ENCODE measurements at regions not wholly inside any gene's neighbourhood (a gene's known extent, or its start where the extent isn't known, plus 50 kb on each side); places are given as distances from the start of the nearest gene placed in this dataset.

- no peak for DNase-seq (ENCODE audit: low read depth)
These were observed 402.3 kb upstream of the USP24 start for GRCh38 chr1:55617288-55617982.

GRCh38 chr1:55612988-55613387 is 397.8 kb upstream of the USP24 start:
- no peak for DNase-seq (ENCODE audit: low read depth)

- no peak for DNase-seq (ENCODE audit: low read depth)
These were observed 396.0 kb upstream of the USP24 start for GRCh38 chr1:55611123-55611522.

GRCh38 chr1:55610203-55610602 is 395.0 kb upstream of the USP24 start:
- DNase-seq (ENCODE audit: low read depth), result no peak

GRCh38 chr1:55609630-55610029 is 394.5 kb upstream of the USP24 start:
- DNase-seq (ENCODE audit: low read depth), result no peak

- DNase-seq (ENCODE audit: low read depth), result no peak
These were observed 390.0 kb upstream of the USP24 start for GRCh38 chr1:55605155-55605554.

DNA sequence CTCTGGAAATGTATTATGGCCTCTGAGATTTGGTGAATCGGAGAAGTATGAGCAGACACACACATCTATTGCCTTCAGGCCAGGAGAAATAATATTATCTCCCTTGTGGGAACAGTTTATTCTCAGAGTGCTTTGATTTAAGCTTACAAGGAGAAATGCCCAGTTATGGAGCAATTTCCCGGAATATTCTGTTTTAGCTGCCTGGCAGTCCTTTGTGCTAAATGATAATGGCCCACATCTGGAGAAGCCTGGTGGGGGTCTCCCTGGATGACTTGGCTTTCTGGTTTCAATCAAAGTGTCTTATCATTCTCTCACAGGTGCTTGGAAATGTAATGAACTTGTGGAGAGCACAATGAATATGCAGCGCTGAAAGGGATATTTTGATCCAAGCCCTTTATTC is 389.6 kb upstream of the USP24 start:
- DNase-seq (ENCODE audit: low read depth), result no peak

GRCh38 chr1:55604179-55604578 is 389.0 kb upstream of the USP24 start:
- no peak for DNase-seq (ENCODE audit: low read depth)

DNA sequence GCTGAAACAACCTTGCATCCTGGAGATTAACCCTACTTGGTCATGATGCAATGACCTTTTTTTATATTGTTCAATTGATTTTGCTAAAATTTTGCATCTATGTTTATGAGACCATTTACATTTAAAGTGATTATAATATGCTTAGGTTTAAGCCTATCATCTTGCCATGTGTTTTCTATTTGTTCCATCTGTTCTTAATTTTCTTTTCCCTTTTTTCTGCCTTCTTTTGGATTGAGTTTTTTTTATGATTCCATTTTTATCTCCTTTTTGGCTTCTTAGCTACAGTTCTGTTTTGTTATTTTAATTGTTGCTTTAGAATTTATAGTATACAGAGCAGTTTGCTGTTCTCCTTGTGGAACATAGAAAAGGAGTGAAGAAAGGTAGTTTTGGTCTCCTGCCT is 385.1 kb upstream of the USP24 start:
- no peak for DNase-seq (ENCODE audit: low read depth)

- DNase-seq (ENCODE audit: low read depth), result no peak
These were observed 382.7 kb upstream of the USP24 start for GRCh38 chr1:55597910-55598309.

- DNase-seq (ENCODE audit: low read depth), result no peak
These were observed 379.5 kb upstream of the USP24 start for GRCh38 chr1:55594701-55595100.

DNA sequence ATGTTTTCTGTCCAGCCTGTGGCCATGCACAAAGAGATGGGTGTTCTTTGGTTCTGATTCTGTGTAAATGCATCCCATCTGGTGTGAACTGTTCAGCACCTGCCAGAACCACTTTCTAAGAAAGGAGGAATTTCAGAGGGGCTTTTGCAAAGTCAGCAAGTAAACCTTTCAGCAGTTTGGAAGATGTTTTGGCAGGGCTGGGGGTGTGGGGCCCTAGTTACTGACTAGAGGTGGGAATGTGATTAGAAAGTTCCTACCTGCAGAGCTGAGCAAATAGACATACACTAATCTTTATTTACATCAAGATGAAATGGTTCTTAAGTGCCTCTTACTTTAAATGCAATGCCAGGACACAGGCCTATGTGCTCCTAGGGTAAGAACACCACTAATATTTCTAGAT is 378.1 kb upstream of the USP24 start:
- DNase-seq (ENCODE audit: low read depth), result no peak

DNA sequence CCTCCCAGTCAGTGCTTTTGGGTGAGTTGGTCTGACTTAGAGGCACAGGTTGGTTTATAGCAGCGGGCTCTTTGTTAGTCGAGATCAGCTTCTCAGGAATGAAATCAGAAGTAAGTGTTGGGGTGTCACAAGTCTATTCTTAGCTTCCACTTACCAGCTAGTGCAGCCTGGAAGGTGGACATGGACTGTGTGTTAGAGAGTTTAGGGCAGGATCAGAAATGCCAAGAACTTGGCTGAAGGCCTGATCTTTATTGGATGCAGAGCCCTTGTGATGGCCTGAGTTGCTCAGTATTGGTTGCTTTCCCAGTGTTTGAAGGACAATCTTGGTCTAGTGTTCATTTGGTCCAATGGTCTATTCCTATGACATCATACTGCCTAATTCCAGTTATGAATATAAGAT is 377.0 kb upstream of the USP24 start:
- no peak for DNase-seq (ENCODE audit: low read depth)

- DNase-seq (ENCODE audit: low read depth), result no peak
These were observed 374.6 kb upstream of the USP24 start for GRCh38 chr1:55589671-55590297.

- no peak for DNase-seq (ENCODE audit: low read depth)
These were observed 373.1 kb upstream of the USP24 start for GRCh38 chr1:55588309-55588708.

GRCh38 chr1:55586771-55587170 is 371.6 kb upstream of the USP24 start:
- no peak for DNase-seq (ENCODE audit: low read depth)

DNA sequence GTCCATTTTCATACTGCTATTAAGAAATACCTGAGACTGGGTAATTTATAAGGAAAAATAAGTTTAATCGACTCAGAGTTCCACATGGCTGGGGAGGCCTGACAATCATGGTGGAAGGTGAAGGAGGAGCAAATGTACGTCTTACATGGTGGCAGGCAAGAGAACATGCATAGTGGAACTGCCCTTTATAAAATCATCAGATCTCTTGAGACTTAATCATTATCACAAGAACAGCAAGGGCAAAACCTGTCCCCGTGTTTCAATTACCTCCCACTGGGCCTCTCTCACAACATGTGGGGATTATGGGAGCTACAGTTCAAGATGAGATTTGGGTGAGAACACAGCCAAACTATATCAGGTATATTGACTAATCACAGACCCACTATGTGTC is 370.2 kb upstream of the USP24 start:
- no peak for DNase-seq (ENCODE audit: low read depth)

DNA sequence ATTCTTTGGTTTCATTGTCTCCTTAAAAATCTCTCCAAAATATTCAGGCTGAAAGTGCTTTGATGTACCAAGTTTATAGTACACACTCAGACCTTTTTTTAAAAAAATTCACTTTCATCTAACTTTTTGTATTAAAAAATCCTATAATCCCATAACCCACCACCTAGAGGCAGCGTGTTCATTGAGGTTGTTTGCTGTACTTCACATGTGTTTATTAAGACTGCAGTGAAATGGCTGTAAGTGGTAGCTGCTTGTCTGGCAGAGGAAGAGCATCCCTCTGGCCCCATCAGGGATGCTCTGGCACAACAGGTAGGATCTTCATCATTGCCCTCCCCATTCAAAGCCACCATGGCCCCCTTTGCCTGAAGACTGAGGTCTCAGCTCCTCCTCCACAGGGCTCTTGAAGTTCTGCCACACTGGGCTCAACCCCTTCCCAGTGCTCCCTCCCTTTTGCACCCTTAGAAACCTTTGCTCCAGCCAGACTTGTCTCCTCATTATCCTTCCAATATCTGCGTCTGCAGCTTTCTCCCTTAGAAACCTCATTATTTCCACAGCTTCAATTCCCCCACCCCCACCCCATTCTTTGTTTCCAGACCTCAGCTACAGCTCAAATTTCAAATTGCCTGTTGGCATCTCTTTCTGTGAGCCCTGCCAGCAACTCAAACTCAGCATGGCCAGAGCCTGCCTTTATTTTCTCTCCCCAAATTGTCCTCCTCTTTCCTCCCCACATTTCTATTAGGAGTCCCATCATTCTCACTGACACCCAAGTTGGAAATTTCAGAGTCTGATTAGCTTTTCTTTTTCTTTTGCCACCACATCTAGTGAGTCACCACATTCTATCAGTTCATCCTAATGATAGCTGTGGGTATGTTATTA is 369.6 kb upstream of the USP24 start:
- no peak for DNase-seq (ENCODE audit: low read depth)

- no peak for DNase-seq (ENCODE audit: low read depth)
These were observed 366.9 kb upstream of the USP24 start for GRCh38 chr1:55582084-55582483.

DNA sequence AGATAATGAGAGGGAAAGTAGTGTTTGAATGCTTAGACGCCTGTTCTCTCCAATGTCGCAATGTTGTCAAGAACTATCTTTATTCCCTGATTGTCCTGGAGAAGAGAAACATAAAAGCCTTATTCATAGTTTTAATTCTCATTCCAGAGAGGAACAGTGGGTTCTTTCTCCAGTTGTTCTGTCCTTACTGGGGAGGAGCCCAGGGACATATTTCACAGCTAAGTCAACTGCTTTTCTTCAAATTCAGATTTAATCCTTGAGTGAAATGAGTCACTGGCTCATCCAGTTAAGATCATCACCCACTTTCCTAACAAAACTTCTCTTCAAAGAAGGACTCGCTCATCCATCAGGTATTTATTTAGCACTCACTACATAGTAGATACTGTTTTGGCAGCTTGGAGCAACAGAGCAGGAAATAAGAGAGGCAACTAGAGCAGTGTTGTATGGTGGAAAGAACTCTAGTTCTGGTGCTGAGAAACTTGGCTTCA is 365.7 kb upstream of the USP24 start:
- no peak for DNase-seq (ENCODE audit: low read depth)

DNA sequence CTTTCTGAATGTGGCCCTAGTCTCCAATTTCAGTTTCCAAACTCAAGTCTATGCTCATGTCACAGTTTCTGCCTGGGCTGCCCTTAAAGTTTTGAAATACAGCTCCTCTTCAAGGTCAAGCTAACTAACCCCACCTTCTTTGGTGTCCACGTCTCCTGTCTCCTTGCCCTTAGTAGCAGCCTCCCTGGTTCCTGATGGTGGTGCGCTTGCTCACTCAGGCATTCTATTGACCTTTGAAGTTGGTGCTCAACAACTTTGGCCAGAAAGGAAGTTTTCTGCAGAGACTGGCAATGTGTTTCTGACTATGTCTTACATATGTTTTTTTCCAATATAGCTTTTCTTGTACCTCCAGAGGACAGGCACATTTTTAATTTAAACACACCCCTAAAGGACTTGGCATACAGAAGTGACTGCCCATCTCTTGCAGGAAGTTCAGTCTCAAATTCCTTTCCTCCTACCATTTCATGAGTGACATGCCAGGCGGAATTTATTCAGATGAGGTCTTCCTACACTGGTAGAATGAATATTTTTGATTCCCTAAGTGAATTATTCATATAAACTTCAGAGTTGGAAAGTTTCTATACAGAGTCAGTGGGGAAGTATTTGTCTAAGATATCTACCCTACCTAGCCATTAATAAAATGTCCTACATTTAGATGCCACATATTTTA is 364.3 kb upstream of the USP24 start:
- DNase-seq (ENCODE audit: low read depth), result no peak

DNA sequence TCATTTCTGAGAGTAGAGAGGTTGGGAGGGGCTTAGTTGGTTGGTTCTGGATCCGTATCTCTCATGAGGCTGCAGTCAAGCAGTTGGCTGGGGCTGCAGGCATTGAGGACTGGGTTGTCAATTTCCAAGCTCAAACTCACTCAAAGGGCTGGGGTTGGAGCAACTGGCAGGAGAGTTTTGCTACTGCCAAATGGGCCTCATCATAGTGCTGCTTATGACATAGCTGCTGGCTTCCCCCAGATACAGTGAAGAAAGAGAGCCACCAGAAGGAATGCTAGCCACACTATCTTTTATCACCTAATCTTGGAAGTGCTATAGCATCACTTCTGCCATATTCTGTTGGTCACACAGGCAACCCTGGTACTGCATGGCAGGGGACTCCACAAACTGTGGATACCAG is 363.5 kb upstream of the USP24 start:
- DNase-seq (ENCODE audit: low read depth), result no peak
